HG03571 (cell line): ENCODE measurements at regions not wholly inside any gene's neighbourhood (a gene's known extent, or its start where the extent isn't known, plus 50 kb on each side); places are given as distances from the start of the nearest gene placed in this dataset.

ENCODE experiments used
- ATAC-seq: cut with Tn5 transposase; IDR thresholded peaks from one replicate; pipeline ENCODE4 v1.9.1; 2021; ENCODE audit not compliant: unreplicated experiment

GRCh38 chr4:13184199-13184598 lies 299.9 kb downstream of the RAB28 start:
- no peak for ATAC-seq

- no peak for ATAC-seq
These were observed 302.0 kb downstream of the RAB28 start for GRCh38 chr4:13182133-13182532.

- no peak for ATAC-seq
These were observed 302.5 kb downstream of the RAB28 start for GRCh38 chr4:13181681-13182080.

GRCh38 chr4:13180701-13181100 lies 303.4 kb downstream of the RAB28 start:
- ATAC-seq: no peak

GRCh38 chr4:13178621-13179020 lies 305.5 kb downstream of the RAB28 start:
- ATAC-seq: no peak

- ATAC-seq: no peak
These were observed 307.4 kb downstream of the RAB28 start for GRCh38 chr4:13176741-13177142.

- no peak for ATAC-seq
These were observed 309.2 kb downstream of the RAB28 start for GRCh38 chr4:13174926-13175325.

- ATAC-seq: no peak
These were observed 310.1 kb downstream of the RAB28 start for GRCh38 chr4:13174001-13174400.

- no peak for ATAC-seq
These were observed 312.7 kb downstream of the RAB28 start for GRCh38 chr4:13171292-13172057.

- ATAC-seq: no peak
These were observed 314.2 kb downstream of the RAB28 start for GRCh38 chr4:13169731-13170525.

- no peak for ATAC-seq
These were observed 315.8 kb downstream of the RAB28 start for GRCh38 chr4:13168326-13168725.

GRCh38 chr4:13166214-13166613 lies 317.9 kb downstream of the RAB28 start:
- no peak for ATAC-seq

GRCh38 chr4:13164783-13165331 lies 319.3 kb downstream of the RAB28 start:
- ATAC-seq: no peak

GRCh38 chr4:13162886-13163285 lies 321.3 kb downstream of the RAB28 start:
- ATAC-seq: no peak

- ATAC-seq: no peak
These were observed 323.2 kb downstream of the RAB28 start for GRCh38 chr4:13160920-13161319.

- no peak for ATAC-seq
These were observed 325.0 kb downstream of the RAB28 start for GRCh38 chr4:13159041-13159620.

- ATAC-seq: no peak
These were observed 332.9 kb downstream of the RAB28 start for GRCh38 chr4:13151194-13151593.

- no peak for ATAC-seq
These were observed 340.7 kb downstream of the RAB28 start for GRCh38 chr4:13143222-13144070.

- no peak for ATAC-seq
These were observed 341.4 kb downstream of the RAB28 start for GRCh38 chr4:13142726-13143125.

- no peak for ATAC-seq
These were observed 341.9 kb downstream of the RAB28 start for GRCh38 chr4:13142191-13142590.

GRCh38 chr4:13137390-13137789 lies 346.8 kb downstream of the RAB28 start:
- ATAC-seq: no peak
